Stimulated activated CD4-positive, alpha-beta T cell treated with anti-CD3 and anti-CD28 coated beads, Interleukin-15, amount 100 ng/mL, for 1 hour (primary cell): ENCODE measurements at regions not wholly inside any gene's neighbourhood (a gene's known extent, or its start where the extent isn't known, plus 50 kb on each side); places are given as distances from the start of the nearest gene placed in this dataset.

Experiments
- DNase-seq, 2 donors: peaks; one replicate each; pipeline ENCODE4 v3.0.0-alpha.2; 2020; ENCODE audit warnings: low read depth in 1 of 2, low spot score in 1 of 2

GRCh38 chr19:23855676-23856075 lies 59.0 kb upstream of the ZNF726 start:
- DNase-seq, result no peak

- no peak for DNase-seq
Observed at GRCh38 chr19:23851966-23852365, 62.7 kb upstream of the ZNF726 start.

GRCh38 chr19:23832717-23833327 lies 74.1 kb upstream of the ZNF681 start:
- DNase-seq, result no peak

GRCh38 chr19:23823952-23824389 lies 65.3 kb upstream of the ZNF681 start:
- DNase-seq, result no peak

- DNase-seq, result no peak
Observed at GRCh38 chr19:23822735-23823134, 64.0 kb upstream of the ZNF681 start.

- peak in 1 of 2 donors; percentile 14 for DNase-seq
Observed at GRCh38 chr19:23817519-23817918, 58.8 kb upstream of the ZNF681 start.

- DNase-seq, result no peak
Observed at GRCh38 chr19:23810496-23810895, 51.8 kb upstream of the ZNF681 start.
